HG02884 (cell line): ENCODE measurements at regions not wholly inside any gene's neighbourhood (a gene's known extent, or its start where the extent isn't known, plus 50 kb on each side); places are given as distances from the start of the nearest gene placed in this dataset.
"Not testable (repeated sequence)": the region's sequence is repeated elsewhere in the genome, so short reads cannot be mapped to it uniquely, and the experiment has no call there.

Source experiments
- ATAC-seq: cut with Tn5 transposase; IDR thresholded peaks from one replicate; pipeline ENCODE4 v1.9.1; 2021; ENCODE audit warnings: mild to moderate bottlenecking, moderate library complexity; ENCODE audit not compliant: unreplicated experiment

DNA sequence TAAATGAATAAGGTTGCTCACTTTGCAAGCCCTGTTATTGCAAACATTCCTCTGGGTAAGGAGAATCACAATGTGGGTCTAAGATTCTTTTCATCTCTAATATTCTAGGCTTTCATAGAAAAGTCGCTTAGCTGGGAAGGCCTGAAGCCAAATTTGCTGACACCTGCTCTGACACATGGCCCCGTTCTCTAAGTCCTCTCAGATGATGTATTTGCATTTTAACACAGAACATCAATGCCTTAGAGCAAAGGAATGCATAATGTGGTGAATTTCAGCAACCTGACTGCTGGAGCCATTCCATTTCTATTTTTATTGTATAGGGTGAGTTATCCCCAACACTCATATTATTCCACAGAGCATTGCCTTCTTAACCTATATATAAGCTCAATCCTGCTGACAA is 682.1 kb upstream of the NRP1 start:
- ATAC-seq, result no peak

DNA sequence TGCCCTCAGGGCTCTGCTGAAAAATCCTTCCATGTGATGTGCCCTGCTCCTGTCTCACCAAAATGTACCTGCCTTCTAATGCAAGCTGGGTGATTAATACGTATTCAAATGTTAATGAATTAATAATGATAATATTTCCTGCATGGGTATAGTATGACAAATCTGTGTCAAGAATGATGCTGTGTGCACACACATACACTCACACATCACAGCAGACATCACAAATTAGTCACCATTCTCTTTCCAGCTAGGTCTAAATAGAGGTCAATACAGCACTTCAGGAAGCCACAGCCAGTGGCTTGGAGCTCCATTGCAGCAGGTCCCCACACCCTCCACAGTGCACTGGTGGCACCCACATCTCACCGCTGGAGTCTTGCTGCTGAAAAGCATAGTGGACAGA is 681.2 kb upstream of the NRP1 start:
- no peak for ATAC-seq

GRCh38 chr10:34013235-34013634 is 678.8 kb upstream of the NRP1 start:
- no peak for ATAC-seq

DNA sequence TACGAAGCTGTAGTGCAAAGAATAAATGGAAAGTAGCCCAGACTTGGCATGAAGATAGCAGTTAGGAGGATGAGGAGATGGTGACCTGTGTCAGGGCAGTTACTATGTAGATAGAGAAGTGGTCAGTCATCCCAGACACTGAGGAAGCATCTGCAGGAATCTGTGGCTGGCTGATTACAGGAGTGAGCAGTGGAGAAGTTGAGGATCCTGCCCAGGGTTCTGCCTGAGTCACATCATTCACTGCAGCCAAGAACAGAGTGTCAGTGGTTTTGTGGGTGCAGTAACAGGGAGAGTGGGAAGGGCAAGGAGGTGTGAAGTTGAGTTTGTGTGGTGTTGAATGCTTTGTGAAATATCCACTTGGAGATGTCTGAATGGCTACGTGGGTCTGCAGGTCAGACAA is 676.4 kb upstream of the NRP1 start:
- no peak for ATAC-seq

GRCh38 chr10:34010228-34010627 is 675.8 kb upstream of the NRP1 start:
- ATAC-seq, result not testable (repeated sequence)

GRCh38 chr10:34008656-34009055 is 674.2 kb upstream of the NRP1 start:
- no peak for ATAC-seq

- ATAC-seq, result no peak
These were observed 672.0 kb upstream of the NRP1 start for GRCh38 chr10:34006471-34006870.

DNA sequence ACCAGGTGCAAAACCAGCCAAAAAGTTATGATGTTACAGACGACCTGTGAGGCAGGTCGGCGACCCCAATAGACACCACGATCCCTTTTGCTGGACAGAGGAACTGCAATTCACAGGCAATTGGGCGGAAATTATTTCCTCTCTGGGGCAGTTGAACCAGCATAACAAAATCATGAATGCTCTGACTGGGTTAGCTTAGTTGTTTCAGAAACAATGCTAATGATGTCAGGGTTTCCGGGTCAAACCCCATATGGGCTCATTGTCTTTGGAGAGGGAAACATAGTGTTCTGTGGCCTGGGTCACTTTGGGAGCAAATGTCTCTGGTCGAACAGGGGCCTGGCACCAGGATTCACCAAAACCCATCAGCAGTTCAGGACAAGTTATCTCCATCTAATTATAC is 669.1 kb upstream of the NRP1 start:
- ATAC-seq, result no peak

DNA sequence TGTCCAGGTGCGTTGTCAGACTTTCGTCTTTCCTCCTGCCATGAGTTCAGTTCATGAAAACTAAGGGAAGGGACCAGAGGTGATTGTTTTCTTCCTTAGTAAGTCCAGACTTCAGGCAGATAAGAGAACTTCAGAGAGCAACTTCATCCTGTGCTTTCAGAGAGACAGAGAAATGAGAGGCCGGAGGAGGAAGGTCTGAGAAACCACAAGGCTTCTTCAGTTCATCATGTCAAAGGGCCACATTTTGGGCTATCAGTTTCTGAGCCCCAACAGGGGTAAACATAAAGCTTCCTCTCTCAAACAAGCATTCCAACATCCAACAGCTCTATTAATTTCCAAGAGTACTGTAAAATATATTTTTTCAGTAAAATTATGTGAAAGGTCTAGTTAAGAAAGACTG is 668.4 kb upstream of the NRP1 start:
- ATAC-seq, result no peak

- ATAC-seq, result no peak
These were observed 667.4 kb upstream of the NRP1 start for GRCh38 chr10:34001831-34002230.

- ATAC-seq, result no peak
These were observed 666.7 kb upstream of the NRP1 start for GRCh38 chr10:34001087-34001580.

DNA sequence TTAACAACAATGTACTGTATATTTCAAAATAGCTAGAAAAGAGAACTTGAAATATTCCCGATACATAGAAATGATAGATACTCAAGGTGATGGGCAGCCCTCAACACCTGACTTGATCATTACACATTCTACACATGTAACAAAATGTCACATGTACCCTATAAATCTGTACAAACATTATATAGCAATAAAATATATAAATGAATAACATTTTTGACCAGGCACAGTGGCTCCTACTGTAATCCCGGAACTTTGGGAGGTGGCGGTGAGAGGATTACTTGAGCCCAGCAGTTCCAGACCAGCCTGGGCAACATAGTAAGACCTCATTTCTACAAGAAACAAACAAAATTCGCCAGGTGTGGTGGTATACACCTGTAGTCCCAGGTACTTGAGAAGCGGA is 659.5 kb upstream of the NRP1 start:
- no peak for ATAC-seq

DNA sequence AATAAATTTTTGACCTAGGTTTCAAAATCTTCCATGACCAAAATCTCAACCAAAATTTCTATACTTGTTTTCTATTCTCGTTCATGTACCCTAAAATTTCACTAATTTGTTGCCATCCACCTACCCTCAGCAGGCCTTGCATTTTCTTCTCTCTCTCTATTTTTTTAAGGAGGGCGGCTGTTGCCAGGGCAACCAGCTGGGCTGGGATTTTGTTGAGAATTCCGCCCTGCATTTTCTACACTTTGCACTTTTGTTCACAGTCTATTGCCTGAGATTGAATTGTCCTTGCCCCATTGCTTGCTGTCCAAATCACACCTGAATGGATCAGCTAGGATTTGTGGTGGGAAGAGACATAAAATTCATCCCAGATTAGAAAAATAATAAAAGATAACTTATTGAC is 657.5 kb upstream of the NRP1 start:
- no peak for ATAC-seq

DNA sequence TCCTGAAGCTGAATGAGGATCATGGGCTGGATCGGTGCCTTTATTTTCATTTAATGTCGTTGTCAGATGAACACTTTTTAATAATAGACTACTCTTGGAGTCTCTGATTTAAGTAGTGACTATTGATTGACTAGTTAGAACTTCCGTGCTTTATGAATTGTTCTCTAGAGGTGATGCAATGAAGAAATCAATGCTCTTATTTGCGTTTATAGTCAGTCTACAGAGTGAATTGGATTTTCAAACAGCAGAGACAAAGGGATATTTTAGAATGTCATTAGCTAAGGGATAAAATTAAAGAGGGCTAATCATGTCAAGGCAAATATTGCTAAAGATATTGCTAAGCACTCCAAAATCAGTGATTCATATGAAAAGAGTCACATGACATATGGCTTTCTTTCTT is 652.0 kb upstream of the NRP1 start:
- ATAC-seq, result no peak

- ATAC-seq, result no peak
These were observed 651.5 kb upstream of the NRP1 start for GRCh38 chr10:33986016-33986415.

DNA sequence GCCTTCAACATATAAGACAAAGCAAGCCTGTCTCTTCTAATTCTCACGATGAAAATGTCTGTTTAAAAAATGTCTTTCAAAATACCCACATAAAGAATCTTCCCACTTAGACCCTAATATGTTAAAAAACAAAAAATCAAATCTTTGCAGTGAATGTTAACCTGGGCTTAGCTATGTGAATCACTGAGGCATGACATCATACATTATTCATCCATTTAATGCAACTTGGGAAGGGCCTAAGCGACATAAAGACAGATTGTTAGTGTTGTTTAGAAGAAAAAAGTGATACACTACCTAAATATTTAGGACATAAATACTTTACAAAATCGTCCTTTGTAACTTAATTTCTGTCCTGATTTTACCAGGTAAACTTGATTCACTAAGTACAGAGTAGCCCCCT is 648.5 kb upstream of the NRP1 start:
- no peak for ATAC-seq

DNA sequence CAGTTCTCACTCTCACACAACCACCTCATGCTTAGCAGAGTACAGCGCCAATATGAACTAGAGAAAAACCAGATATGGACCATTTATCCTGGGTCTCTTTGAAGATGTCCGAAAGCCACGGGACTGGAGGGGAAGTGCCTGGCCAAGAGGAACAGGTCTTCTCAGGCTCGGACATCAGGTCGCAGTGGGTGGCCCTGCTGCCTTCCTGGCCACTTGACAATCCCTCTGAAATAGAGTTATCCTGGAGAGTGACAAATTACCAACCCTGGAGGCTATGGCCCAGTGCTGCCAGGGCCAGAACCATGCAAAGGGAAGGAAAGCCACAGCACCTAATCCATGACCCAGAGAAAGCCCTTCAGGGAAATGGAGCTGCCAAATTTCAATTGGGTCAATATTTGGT is 646.8 kb upstream of the NRP1 start:
- ATAC-seq, result no peak

DNA sequence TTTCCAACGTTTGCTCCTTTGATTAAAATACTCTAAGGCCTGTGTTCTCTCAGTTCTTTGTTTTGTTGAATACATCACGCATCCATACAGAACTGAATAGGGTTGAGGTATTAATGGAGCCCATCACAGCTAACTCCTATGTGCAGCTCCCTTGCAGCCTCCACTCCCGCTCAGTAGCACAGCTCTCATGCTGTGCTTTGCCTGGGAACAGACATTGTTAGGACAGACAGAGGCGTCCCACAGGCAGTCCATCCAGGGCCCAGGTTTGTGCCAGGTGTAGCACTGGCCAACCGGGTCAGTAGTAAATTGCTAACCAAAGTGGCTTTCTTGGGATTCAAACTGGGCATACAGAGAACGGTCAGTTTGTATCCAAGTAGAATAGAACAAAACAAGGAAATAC is 644.7 kb upstream of the NRP1 start:
- no peak for ATAC-seq

DNA sequence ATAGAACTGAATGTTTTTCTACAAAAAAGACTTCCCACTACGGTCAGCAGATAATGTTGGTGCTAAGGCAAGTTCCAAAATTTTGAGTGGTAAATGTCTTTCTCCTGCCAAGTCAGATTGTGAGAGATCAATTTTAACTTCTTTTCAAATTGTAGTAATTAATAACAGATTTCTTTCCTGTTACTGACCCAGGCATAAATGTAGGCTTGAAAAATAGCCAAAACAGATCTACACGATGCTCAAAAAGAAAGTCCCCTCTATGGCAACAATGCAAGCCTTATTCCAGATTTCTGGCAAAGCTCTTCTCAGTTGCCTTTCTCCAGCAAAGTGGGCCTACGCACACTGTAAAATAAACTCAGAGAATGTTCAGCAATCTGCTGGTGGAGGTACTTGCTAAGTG is 641.0 kb upstream of the NRP1 start:
- ATAC-seq, result no peak

DNA sequence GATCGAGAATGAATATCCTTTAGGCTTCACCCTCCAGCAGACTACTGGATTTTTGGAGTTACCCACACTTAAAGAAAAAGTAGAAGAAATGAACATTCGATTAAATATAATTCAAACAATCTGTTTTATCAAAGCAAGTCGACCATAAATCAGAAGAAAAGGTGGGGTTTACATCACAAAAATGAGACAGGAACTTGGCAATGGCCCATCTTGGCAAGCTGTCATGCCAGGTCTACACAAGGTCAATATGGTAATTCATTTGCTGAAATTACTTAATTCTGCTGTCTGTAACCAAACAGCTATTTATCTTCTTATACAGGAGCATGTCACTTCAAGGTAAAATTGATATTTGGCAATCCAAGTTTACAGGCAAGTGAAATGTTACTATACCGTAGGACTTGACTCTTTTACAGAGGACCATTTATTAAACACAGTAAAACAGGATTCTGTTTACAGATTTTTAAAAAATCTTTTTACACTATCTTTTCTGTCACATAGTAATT is 640.6 kb upstream of the NRP1 start:
- ATAC-seq, result no peak

- no peak for ATAC-seq
These were observed 634.5 kb upstream of the NRP1 start for GRCh38 chr10:33968983-33969382.

DNA sequence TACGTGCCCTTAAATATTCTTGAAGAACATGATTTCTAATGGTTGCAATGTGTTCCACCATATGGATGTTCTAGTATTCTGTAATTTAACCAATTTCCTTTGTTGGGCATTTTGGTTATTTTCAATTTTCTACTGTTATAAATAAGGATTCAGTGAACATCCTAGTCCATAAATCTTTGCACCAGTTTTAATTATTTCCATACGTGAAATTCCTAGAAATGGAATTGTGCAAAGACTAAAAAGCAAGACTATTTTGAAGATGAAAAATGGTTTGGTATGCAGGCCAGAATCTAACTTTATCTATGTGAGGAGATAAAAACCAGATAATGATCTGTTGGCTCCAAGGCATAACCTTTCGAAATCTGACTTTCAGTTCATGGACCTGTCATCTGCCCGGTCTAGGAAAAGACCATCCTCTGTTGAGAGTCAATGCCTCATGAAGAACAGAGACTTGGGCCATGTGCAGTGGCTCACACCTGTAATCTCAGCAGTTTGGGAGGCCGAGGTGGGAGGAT is 633.2 kb upstream of the NRP1 start:
- ATAC-seq, result no peak

DNA sequence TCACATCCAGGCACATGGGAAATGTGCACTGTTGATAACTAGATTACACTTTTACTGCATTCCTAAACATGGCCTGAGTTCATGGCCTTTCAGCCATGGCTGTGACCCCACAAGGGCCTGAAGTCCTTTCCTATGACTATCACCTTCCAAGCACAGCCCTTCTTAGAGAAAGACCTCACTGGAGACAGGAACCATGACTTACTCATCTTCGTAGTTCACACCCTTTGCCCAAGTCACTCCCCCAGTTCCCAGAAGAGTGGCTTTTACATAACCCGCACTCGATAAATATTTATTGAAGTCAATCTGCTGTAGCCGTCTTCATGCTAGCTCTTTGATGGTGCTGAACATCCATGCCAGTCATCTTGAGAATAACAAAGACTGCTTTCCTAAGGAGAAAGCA is 632.5 kb upstream of the NRP1 start:
- ATAC-seq, result no peak
